ENCODE measurements at regions not wholly inside any gene's neighbourhood (a gene's known extent, or its start where the extent isn't known, plus 50 kb on each side); places are given as distances from the start of the nearest gene placed in this dataset.
"Not testable (repeated sequence)": the region's sequence is repeated elsewhere in the genome, so short reads cannot be mapped to it uniquely, and the experiment has no call there.

DNA sequence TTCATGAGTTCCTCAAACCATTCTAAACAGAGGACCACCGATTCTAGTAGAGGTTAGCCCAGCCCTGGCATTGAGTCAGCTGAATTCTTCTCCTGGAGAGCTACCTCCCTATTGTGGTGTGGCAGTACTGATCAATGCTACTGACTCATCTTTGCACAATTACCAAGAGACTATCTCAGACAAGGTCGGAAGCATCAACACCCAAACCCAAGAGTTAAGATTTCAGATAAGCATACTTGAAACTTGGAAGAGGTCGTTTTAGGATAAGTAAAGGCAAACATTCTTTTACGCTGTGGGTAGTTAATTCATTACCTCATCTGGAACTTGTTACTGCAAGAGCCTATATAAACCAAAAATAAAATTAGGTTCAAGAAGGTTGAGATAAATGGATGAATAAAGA is 154.6 kb upstream of the NRBF2 start:
- H3K4me3 ChIP-seq (replicated peaks; ENCODE audit: low read depth, low read length) = no peak overlapping the region
- DNase-seq (ENCODE audit: extremely low read depth, low read depth) = no peak
- TF ChIP-seq, protein P1, sequence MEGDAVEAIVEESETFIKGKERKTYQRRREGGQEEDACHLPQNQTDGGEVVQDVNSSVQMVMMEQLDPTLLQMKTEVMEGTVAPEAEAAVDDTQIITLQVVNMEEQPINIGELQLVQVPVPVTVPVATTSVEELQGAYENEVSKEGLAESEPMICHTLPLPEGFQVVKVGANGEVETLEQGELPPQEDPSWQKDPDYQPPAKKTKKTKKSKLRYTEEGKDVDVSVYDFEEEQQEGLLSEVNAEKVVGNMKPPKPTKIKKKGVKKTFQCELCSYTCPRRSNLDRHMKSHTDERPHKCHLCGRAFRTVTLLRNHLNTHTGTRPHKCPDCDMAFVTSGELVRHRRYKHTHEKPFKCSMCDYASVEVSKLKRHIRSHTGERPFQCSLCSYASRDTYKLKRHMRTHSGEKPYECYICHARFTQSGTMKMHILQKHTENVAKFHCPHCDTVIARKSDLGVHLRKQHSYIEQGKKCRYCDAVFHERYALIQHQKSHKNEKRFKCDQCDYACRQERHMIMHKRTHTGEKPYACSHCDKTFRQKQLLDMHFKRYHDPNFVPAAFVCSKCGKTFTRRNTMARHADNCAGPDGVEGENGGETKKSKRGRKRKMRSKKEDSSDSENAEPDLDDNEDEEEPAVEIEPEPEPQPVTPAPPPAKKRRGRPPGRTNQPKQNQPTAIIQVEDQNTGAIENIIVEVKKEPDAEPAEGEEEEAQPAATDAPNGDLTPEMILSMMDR (IDR thresholded peaks at IDR 0.05; ENCODE audit: low read depth, low read length, missing control alignments) = no peak

DNA sequence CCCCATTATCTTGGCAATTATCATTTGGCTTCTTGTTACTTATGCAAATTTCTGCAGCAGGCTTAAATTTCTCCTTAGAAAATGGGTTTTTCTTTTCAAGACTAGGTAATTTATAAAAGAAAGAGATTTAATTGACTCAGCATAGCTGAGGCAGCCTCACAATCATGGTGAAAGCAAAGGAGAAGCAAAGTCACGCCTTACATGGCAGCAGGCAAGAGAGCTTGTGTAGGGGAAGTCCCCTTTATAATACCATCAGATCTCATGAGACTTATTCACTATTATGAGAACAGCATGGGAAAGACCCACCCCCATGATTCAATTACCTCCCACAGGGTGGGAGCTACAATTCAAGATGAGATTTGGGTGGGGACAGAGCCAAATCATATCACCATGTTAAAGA is 158.3 kb upstream of the NRBF2 start:
- H3K4me3 ChIP-seq (replicated peaks; ENCODE audit: low read depth, low read length); DNase-seq (ENCODE audit: extremely low read depth, low read depth): not testable (repeated sequence)

DNA sequence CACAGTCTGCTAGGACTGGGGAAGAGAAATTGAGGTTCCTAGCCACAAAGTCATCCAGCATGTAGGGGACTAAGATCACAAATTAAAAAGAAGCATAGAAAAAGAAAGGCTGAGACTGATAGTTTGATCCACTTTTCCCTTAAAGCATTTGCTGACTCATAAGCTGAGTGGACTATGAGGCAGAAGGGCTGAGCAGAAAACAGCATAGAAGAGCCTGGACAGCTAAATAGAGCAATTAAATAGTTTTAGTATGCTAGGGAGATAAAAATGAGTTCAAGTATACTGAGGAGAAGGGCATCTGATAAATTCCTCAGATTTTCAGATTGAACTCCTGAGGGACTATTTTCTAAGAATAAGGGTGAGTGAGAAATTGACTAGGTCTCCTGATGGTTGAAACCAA is 155.9 kb upstream of the EGR2 start:
- TF ChIP-seq, protein P1 (IDR thresholded peaks at IDR 0.05; ENCODE audit: low read depth, low read length, missing control alignments) = no peak
- H3K4me3 ChIP-seq (replicated peaks; ENCODE audit: low read depth, low read length) = no peak overlapping the region
- DNase-seq (ENCODE audit: extremely low read depth, low read depth) = no peak

DNA sequence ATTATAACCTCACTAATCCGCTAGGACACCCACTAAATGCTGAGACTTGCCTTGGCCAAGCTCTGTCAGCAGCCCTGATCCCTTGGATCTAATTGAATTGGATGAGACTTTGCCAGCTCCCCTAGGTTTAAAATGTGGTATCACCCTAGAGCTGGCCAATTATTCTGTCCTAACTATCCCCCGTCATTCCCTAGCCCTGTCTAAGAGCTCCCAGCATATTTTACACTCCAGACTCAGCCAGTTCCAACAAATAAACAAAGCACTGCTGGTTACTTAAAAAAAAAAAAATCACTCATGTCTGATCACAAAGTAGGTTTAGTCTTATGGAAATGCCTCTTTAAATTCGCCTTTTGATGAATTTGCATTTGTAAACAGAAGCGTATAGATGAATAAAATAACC is 147.9 kb upstream of the EGR2 start:
- TF ChIP-seq, protein P1 (IDR thresholded peaks at IDR 0.05; ENCODE audit: low read depth, low read length, missing control alignments) = no peak
- no peak for DNase-seq (ENCODE audit: extremely low read depth, low read depth)
- H3K4me3 ChIP-seq (replicated peaks; ENCODE audit: low read depth, low read length) = no peak overlapping the region

DNA sequence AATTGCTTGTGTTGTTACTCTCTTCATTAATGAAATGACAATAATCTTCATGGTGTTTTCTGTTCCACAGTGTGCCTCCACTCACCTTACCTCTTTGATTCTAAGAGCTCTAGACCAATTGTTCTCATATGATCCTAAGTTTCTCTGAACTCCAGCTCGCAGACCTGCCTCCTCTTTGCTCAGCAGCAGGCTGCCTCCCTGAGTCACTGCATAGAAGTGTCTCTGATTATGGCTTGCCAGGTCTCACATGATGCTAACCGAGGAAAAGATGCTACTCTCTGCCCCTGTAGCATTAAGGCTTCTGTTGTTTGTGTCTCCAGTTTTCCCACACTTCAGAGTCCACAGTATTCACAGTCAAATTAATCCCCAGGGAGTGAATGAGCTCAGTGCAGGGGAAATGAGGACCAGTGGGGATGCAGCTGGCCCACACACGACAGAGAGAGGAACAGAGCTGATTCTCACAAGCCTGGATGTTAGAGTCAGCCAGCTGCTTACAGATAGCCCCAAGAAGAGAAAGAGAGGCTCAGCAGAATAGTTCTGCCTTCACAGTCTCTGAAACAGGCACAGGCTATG is 145.9 kb upstream of the EGR2 start:
- DNase-seq (ENCODE audit: extremely low read depth, low read depth) = no peak
- no peak overlapping the region for H3K4me3 ChIP-seq (replicated peaks; ENCODE audit: low read depth, low read length)
- TF ChIP-seq, protein P1 (IDR thresholded peaks at IDR 0.05; ENCODE audit: low read depth, low read length, missing control alignments) = no peak

DNA sequence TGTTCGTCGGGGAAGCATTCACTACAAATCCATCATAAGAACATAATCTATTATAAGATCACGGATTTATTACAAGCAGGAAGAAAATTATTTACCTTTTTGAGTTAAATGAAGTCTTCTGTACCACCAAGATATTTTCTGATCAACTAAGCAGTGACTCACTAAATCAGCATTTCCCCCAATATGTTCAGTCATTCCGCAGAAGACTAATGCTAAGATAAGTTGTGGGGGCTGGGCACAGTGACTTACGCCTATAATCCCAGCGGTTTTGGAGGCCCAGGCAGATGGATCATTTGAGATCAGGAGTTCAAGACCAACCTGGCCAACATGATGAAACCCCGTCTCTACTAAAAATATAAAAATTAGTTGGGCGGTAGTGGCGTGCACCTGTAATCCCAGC is 144.2 kb upstream of the EGR2 start:
- no peak for DNase-seq (ENCODE audit: extremely low read depth, low read depth)
- TF ChIP-seq, protein P1 (IDR thresholded peaks at IDR 0.05; ENCODE audit: low read depth, low read length, missing control alignments) = no peak
- no peak overlapping the region for H3K4me3 ChIP-seq (replicated peaks; ENCODE audit: low read depth, low read length)

DNA sequence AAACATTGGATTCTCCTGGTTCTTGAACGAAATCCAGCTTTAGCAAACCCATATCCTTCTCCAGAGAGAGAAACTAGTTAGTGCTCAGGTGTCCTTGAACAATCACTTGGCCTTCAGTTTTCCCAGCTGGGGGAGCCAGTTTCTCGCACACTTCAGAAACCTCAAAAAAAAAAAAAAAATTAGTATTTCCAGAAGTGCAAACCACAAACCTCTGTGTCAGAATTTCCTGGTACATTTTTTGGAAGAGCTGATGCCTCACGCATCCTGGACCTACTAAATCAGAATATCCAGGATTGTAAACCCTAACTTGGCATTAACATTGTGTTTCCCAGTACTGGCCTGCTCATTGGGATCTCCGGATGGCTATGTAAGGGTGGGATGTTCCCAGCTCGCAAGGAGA is 143.4 kb upstream of the EGR2 start:
- DNase-seq (ENCODE audit: extremely low read depth, low read depth) = no peak
- TF ChIP-seq, protein P1 (IDR thresholded peaks at IDR 0.05; ENCODE audit: low read depth, low read length, missing control alignments) = no peak
- no peak overlapping the region for H3K4me3 ChIP-seq (replicated peaks; ENCODE audit: low read depth, low read length)
